Loucy (cell line): ENCODE measurements at regions not wholly inside any gene's neighbourhood (a gene's known extent, or its start where the extent isn't known, plus 50 kb on each side); places are given as distances from the start of the nearest gene placed in this dataset.

Experiments
- CTCF ChIP-seq: fragments of 200-600 bp; sonication (generic); conservative IDR thresholded peaks from 2 replicates; pipeline ENCODE4 v1.5.1; 2014; ENCODE audit warnings: mild to moderate bottlenecking, antibody characterized with exemption, low read length
- EZH2phosphoT487 ChIP-seq: fragments of 200-600 bp; IDR thresholded peaks from 2 replicates; pipeline ENCODE4 v1.6.1; 2018; ENCODE audit warnings: antibody characterized with exemption, mild to moderate bottlenecking, moderate library complexity, borderline replicate concordance

- TF ChIP-seq CTCF (no peak), EZH2phosphoT487 (no peak)
These were observed 1369.8 kb upstream of the GBE1 start for GRCh38 chr3:83131236-83131635.
